Liver (tissue), 8 donors: ENCODE measurements at regions not wholly inside any gene's neighbourhood (a gene's known extent, or its start where the extent isn't known, plus 50 kb on each side); places are given as distances from the start of the nearest gene placed in this dataset.
"Not testable (repeated sequence)": the region's sequence is repeated elsewhere in the genome, so short reads cannot be mapped to it uniquely, and the experiment has no call there.

Source experiments
- DNase-seq: peaks from one replicate; pipeline ENCODE4 v3.0.0-alpha.2; 2017; ENCODE audit warnings: low spot score
- H3K27ac ChIP-seq, 2 donors: one replicate each; pipeline ENCODE4 v1.7.0; 2013; ENCODE audit warnings: inconsistent platforms in 2 of 2, low read length in 2 of 2, control low read depth in 1 of 2, low read depth in 1 of 2, mild to moderate bottlenecking in 1 of 2
- H3K27me3 ChIP-seq, 4 donors: one replicate each; pipeline versions ENCODE4 v1.6.1 to v1.7.0; 2013; ENCODE audit warnings: low read length in 3 of 4, inconsistent platforms in 1 of 4, mild to moderate bottlenecking in 1 of 4, moderate library complexity in 1 of 4; ENCODE audit not compliant: control insufficient read depth in 4 of 4, insufficient read depth in 4 of 4
- H3K36me3 ChIP-seq, 4 donors: one replicate each; pipeline versions ENCODE4 v1.6.1 to v1.7.0; 2013; ENCODE audit warnings: low read length in 3 of 4, mild to moderate bottlenecking in 3 of 4, low read depth in 1 of 4, moderate library complexity in 1 of 4; ENCODE audit not compliant: control insufficient read depth in 4 of 4, insufficient read depth in 3 of 4
- H3K4me1 ChIP-seq, 4 donors: one replicate each; pipeline versions ENCODE4 v1.6.1 to v1.7.0; 2013; ENCODE audit warnings: low read length in 3 of 4, mild to moderate bottlenecking in 3 of 4, moderate library complexity in 1 of 4; ENCODE audit not compliant: control insufficient read depth in 4 of 4, insufficient read depth in 4 of 4
- H3K4me3 ChIP-seq, 3 donors: one replicate each; pipeline versions ENCODE4 v1.6.1 to v1.7.0; 2013; ENCODE audit warnings: low read length in 3 of 3, control low read depth in 1 of 3, low read depth in 1 of 3, mild to moderate bottlenecking in 1 of 3
- H3K9ac ChIP-seq, 2 donors: one replicate each; pipeline ENCODE4 v1.7.0; 2013; ENCODE audit warnings: low read length in 2 of 2, mild to moderate bottlenecking in 2 of 2, moderate library complexity in 2 of 2, control low read depth in 1 of 2, low read depth in 1 of 2
- H3K9me3 ChIP-seq, 4 donors: one replicate each; pipeline versions ENCODE4 v1.6.1 to v1.7.0; 2013; ENCODE audit warnings: low read length in 3 of 4; ENCODE audit not compliant: control insufficient read depth in 4 of 4
- EGR1 ChIP-seq, 2 donors: IDR thresholded peaks; 2 replicates each; pipeline ENCODE4 v1.6.1; 2016 to 2018; ENCODE audit warnings: antibody characterized with exemption in 2 of 2, low read depth in 2 of 2
- FOXA1 ChIP-seq: IDR thresholded peaks from 2 replicates; pipeline ENCODE4 v1.6.1; 2016; ENCODE audit warnings: antibody characterized with exemption
- FOXA2 ChIP-seq: IDR thresholded peaks from 2 replicates; pipeline ENCODE4 v1.6.1; 2016; ENCODE audit warnings: antibody characterized with exemption
- GABPA ChIP-seq, 2 donors: IDR thresholded peaks in 1 of 2; conservative IDR thresholded peaks in 1 of 2; 2 replicates each; pipeline ENCODE4 v1.6.1; 2016; ENCODE audit warnings: antibody characterized with exemption in 2 of 2, mild to moderate bottlenecking in 1 of 2, moderate library complexity in 1 of 2
- HNF4A ChIP-seq, 2 donors: conservative IDR thresholded peaks; 2 replicates each; pipeline ENCODE4 v1.6.1; 2016; ENCODE audit warnings: antibody characterized with exemption in 2 of 2, mild to moderate bottlenecking in 2 of 2
- HNF4G ChIP-seq: IDR thresholded peaks from 2 replicates; pipeline ENCODE4 v1.6.1; 2016; ENCODE audit warnings: antibody characterized with exemption
- JUND ChIP-seq, 2 donors: IDR thresholded peaks; 2 replicates each; pipeline ENCODE4 v1.6.1; 2016; ENCODE audit warnings: antibody characterized with exemption in 2 of 2
- NR2F2 ChIP-seq: IDR thresholded peaks from 2 replicates; pipeline ENCODE4 v1.6.1; 2016; ENCODE audit warnings: antibody characterized with exemption
- RAD21 ChIP-seq, 2 donors: IDR thresholded peaks; 2 replicates each; pipeline ENCODE4 v1.6.1; 2016; ENCODE audit warnings: antibody characterized with exemption in 2 of 2, mild to moderate bottlenecking in 2 of 2
- RXRA ChIP-seq, 2 donors: IDR thresholded peaks; 2 replicates each; pipeline ENCODE4 v1.6.1; 2017 to 2018; ENCODE audit warnings: antibody characterized with exemption in 2 of 2, mild to moderate bottlenecking in 1 of 2
- TAF1 ChIP-seq: conservative IDR thresholded peaks from 2 replicates; pipeline ENCODE4 v1.6.1; 2016; ENCODE audit warnings: antibody characterized with exemption, mild to moderate bottlenecking
- YY1 ChIP-seq: IDR thresholded peaks from 2 replicates; pipeline ENCODE4 v1.6.1; 2016; ENCODE audit warnings: antibody characterized with exemption, mild to moderate bottlenecking
- WGBS: extraction: QIAGEN DNeasy Blood & Tissue Kit; methylation state at CpG from one replicate; pipeline ENCODE4 v1.1.7; 2013; 5-methylcytosine and 5-hydroxymethylcytosine counted together
- TF ChIP-seq, protein P1 (sequence below): IDR thresholded peaks from 2 replicates; pipeline ENCODE4 v1.6.1; 2016; ENCODE audit warnings: antibody characterized with exemption
- TF ChIP-seq, protein P2 (sequence below): fragments of 150-350 bp; IDR thresholded peaks from 2 replicates; pipeline ENCODE4 v1.5.1; 2017; ENCODE audit warnings: improper control_type of control experiment, low read depth, low read length; ENCODE audit not compliant: missing input control
- TF ChIP-seq, protein P3 (sequence below): IDR thresholded peaks from 2 replicates; pipeline ENCODE4 v1.6.1; 2016; ENCODE audit warnings: antibody characterized with exemption, mild to moderate bottlenecking
- donor health status: healthy.
- donor health status: healthy.
- donor health status: healthy.
- donor health status: healthy.
- donor health status: healthy.

DNA sequence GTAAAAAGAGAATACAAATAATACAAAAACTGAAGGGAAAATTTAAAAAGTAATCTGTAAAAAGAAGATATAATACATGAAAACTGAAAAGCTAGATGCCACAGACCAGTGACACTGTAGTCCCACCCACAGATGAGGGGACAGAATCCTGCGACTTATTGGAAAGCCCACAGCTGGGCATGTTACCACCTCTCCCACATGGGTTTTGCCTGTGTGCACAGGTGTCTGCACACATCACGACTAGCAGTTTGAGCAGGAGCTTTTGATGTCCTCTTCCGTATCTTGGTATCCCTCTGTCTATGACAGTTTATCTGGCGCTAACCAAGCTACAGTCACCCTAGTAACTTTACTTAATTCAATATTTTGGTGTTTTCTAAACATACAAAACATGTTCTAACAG lies 291.1 kb upstream of the EXOC2 start:
- TF ChIP-seq, protein P1, sequence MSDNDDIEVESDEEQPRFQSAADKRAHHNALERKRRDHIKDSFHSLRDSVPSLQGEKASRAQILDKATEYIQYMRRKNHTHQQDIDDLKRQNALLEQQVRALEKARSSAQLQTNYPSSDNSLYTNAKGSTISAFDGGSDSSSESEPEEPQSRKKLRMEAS, result no peak
- TF ChIP-seq, protein P2, sequence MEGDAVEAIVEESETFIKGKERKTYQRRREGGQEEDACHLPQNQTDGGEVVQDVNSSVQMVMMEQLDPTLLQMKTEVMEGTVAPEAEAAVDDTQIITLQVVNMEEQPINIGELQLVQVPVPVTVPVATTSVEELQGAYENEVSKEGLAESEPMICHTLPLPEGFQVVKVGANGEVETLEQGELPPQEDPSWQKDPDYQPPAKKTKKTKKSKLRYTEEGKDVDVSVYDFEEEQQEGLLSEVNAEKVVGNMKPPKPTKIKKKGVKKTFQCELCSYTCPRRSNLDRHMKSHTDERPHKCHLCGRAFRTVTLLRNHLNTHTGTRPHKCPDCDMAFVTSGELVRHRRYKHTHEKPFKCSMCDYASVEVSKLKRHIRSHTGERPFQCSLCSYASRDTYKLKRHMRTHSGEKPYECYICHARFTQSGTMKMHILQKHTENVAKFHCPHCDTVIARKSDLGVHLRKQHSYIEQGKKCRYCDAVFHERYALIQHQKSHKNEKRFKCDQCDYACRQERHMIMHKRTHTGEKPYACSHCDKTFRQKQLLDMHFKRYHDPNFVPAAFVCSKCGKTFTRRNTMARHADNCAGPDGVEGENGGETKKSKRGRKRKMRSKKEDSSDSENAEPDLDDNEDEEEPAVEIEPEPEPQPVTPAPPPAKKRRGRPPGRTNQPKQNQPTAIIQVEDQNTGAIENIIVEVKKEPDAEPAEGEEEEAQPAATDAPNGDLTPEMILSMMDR, result no peak
- H3K9ac ChIP-seq, result no peak overlapping the region
- peaks cover 0 to 2% (median 0%) of the 10 kb centered on the region in 4 donors for H3K27me3 ChIP-seq
- 90% methylated on average over 4 of the region's 4 CpGs for WGBS
- no peak overlapping the region for H3K4me3 ChIP-seq
- H3K9me3 ChIP-seq, result no peaks in the 10 kb centered on the region
- no peak for DNase-seq
- H3K27ac ChIP-seq, result no peak overlapping the region
- no peaks in the 10 kb centered on the region for H3K4me1 ChIP-seq
- H3K36me3 ChIP-seq, result no peaks in the 10 kb centered on the region

DNA sequence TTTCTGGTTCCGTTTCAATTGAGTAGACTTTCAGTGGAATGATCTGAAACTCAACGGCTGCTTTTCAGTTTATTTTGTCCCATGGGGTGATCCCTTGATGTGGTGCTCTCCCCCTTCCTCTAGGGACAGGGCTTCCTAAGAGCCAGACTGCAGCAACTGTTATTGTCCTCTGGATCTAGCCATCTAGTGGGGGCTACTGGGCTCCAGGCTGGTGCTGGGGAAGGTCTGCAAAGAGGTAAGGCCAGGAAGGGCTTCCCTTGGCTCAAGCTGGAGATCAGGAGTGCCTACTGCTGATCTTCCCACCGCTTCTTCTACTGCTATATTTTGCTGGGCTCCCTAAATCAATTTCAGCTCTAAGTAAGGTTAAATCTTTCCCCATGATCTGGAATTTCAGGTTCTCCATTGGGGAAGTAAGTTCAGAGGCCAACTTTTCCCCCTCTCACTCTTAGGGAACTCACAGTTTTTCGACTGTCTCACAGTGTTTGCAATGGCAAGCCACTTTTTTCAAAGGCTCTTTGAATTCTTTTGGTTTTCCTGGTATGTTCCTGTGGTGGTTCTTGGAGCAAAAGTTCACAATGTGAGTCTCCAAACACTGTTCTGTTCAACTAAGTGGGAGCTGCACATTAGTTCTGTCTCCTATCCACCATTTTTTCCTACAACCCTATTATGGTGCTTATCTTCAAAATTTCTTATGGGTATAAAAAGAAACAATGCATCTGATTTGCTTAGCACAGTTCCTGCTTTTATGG lies 286.2 kb upstream of the EXOC2 start:
- no peak overlapping the region for H3K27ac ChIP-seq
- H3K9me3 ChIP-seq, result peaks cover 0 to 12% (median 3%) of the 10 kb centered on the region in 4 donors
- no peak for TF ChIP-seq HNF4A (conservative IDR thresholded peaks at IDR 0.05)
- no peak for TF ChIP-seq RXRA (IDR thresholded peaks at IDR 0.05)
- TF ChIP-seq, protein P3, sequence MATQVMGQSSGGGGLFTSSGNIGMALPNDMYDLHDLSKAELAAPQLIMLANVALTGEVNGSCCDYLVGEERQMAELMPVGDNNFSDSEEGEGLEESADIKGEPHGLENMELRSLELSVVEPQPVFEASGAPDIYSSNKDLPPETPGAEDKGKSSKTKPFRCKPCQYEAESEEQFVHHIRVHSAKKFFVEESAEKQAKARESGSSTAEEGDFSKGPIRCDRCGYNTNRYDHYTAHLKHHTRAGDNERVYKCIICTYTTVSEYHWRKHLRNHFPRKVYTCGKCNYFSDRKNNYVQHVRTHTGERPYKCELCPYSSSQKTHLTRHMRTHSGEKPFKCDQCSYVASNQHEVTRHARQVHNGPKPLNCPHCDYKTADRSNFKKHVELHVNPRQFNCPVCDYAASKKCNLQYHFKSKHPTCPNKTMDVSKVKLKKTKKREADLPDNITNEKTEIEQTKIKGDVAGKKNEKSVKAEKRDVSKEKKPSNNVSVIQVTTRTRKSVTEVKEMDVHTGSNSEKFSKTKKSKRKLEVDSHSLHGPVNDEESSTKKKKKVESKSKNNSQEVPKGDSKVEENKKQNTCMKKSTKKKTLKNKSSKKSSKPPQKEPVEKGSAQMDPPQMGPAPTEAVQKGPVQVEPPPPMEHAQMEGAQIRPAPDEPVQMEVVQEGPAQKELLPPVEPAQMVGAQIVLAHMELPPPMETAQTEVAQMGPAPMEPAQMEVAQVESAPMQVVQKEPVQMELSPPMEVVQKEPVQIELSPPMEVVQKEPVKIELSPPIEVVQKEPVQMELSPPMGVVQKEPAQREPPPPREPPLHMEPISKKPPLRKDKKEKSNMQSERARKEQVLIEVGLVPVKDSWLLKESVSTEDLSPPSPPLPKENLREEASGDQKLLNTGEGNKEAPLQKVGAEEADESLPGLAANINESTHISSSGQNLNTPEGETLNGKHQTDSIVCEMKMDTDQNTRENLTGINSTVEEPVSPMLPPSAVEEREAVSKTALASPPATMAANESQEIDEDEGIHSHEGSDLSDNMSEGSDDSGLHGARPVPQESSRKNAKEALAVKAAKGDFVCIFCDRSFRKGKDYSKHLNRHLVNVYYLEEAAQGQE, result no peak
- TF ChIP-seq TAF1, result no peak
- no peak for TF ChIP-seq JUND (IDR thresholded peaks at IDR 0.05)
- TF ChIP-seq EGR1 (IDR thresholded peaks at IDR 0.05; ENCODE audit: low read depth in 2 of 2), result no peak
- TF ChIP-seq HNF4G, result no peak
- no peak for TF ChIP-seq YY1
- TF ChIP-seq, protein P1, result no peak
- no peak for TF ChIP-seq FOXA1
- TF ChIP-seq RAD21 (IDR thresholded peaks at IDR 0.05), result no peak
- no peak for TF ChIP-seq NR2F2
- TF ChIP-seq GABPA (IDR thresholded peaks at IDR 0.05 in 1 of 2, conservative IDR thresholded peaks at IDR 0.05 in 1 of 2), result no peak
- TF ChIP-seq FOXA2, result no peak
- H3K27me3 ChIP-seq, result peaks cover 0 to 2% (median 0%) of the 10 kb centered on the region in 4 donors
- no peaks in the 10 kb centered on the region for H3K4me1 ChIP-seq
- no peak for DNase-seq
- no peak overlapping the region for H3K9ac ChIP-seq
- WGBS, result 79% methylated on average over 4 of the region's 4 CpGs
- no peaks in the 10 kb centered on the region for H3K36me3 ChIP-seq
- no peak overlapping the region for H3K4me3 ChIP-seq

DNA sequence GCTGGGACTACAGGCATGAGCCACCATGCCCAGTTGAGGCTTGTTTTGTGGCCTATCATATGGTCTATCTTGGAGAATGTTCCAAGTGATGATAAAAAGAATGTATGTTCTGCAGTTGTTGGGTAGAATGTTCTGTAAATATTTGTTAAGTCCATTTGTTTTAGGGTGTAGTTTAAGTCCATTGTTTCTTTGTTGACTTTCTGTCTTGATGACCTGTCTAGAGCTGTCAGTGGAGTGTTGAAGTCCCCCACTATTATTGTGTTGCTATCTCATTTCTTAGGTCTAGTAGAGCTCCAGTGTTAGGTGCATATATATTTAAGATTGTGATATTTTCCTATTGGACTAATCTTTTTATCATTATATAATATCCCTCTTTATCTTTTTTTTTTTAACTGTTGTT lies 284.3 kb upstream of the EXOC2 start:
- H3K4me3 ChIP-seq, H3K36me3 ChIP-seq, H3K9ac ChIP-seq, H3K27me3 ChIP-seq, H3K4me1 ChIP-seq, DNase-seq, H3K27ac ChIP-seq: not testable (repeated sequence)
- H3K9me3 ChIP-seq, result peaks cover 0 to 12% (median 3%) of the 10 kb centered on the region in 4 donors
